Cardiac fibroblast (primary cell): ENCODE measurements at regions not wholly inside any gene's neighbourhood (a gene's known extent, or its start where the extent isn't known, plus 50 kb on each side); places are given as distances from the start of the nearest gene placed in this dataset.
A peak's percentile ranks its signal among the peaks of the same experiment; 100 is the strongest.
"Not testable (repeated sequence)": the region's sequence is repeated elsewhere in the genome, so short reads cannot be mapped to it uniquely, and the experiment has no call there.

Experiments
- DNase-seq, 2 donors: peaks; one replicate each; pipeline versions ENCODE4 v3.0.0 to v3.0.0-alpha.2; 2010; ENCODE audit warnings: low read depth in 2 of 2
- H3K4me3 ChIP-seq, 2 donors: replicated peaks in 1 of 2; 1 replicate in 1 of 2; 2 replicates in 1 of 2; pipeline ENCODE4 v1.5.1; 2011; ENCODE audit warnings: low read depth in 2 of 2, low read length in 2 of 2, mild to moderate bottlenecking in 2 of 2, moderate library complexity in 1 of 2
- CTCF ChIP-seq: IDR thresholded peaks from one replicate; pipeline ENCODE4 v1.5.1; 2011; ENCODE audit warnings: low read depth, mild to moderate bottlenecking, low read length, inconsistent platforms

GRCh38 chr5:68028131-68028727, 187.3 kb upstream of the PIK3R1 start:
- H3K4me3 ChIP-seq, result no peak overlapping the region
- DNase-seq, result peak in 1 of 2 donors; percentile 16
- no peak for TF ChIP-seq CTCF

DNA sequence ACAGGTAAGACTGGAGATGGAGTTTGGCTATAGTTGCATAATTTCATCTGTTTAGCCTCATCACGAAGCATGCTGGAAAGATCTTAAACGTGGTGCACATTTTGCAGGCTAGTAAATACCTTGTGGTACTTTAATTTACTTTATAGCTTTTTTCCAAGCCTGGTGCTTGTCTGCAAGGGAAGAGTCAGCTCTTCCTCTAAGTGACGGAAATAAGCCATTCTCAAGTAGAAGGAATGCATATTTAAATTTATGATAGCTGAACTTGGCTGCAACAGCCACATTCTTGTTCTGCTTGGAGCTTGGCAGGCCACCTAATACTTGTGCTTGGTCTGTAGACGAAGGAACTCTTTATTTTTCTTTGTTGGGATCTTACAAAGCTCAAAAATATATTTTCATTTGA, 188.0 kb upstream of the PIK3R1 start:
- peak; percentile 56 to 87 for DNase-seq
- no peak for TF ChIP-seq CTCF

DNA sequence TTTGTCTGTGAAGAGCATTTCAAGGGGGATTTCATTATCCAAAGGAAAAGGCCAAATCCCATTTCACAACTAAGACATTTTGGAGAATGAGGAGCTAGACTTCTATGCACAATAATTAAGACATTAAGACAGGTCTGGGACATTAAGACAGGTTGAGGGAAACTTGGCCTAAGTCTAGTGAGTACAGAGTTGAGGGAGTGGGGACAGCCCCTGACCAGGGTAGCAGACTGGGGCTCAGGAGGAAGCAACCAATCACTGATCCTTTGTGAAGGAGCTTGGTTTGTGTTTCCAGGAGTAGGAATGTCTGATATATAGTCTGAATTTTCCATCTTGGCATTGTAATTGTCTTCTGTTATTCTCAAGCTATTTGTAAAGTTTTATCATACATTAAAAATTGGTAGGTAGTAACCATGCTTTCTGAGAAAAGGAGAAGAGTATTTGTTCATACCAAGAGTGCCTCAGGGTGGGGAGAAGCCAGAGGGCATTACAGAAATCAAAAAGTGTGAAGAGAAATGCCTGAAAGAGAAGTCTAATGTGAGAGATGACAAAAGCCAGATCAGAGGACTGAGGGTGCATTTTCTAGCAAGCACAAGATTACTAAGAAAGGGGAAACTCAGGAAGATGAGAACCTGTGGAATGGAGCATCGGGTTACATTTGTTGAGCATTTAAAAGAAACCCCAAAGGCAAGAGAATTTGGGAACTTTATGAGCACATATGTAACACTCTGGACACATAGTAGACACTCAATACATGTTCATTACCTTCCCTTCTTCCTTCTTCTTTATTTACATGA, 189.3 kb upstream of the PIK3R1 start:
- no peak for DNase-seq

More for the DNA sequence above, 188.0 kb upstream of the PIK3R1 start:
- H3K4me3 ChIP-seq, result no peak overlapping the region

DNA sequence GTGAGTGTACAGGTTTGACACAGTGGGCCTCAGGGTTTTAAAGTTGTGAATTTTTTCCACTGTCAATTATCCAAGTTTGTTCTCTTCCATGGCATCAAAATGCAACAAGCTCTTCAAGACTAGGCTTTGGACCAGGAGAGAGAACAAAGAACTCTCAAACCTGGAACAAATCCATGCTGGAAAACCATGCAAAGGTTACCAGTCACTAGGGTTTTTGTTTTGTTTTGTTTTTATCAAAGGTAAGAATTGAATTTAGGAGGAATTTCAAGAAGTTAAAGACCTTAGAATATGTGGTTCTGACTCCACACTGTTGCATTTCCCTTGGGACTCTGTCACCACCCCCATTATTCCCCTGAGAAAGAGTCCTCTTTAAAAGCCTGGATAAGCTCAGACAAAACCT, 191.1 kb upstream of the PIK3R1 start:
- H3K4me3 ChIP-seq, result no peak overlapping the region
- DNase-seq, result no peak
- TF ChIP-seq CTCF, result no peak

More for the DNA sequence above, 189.3 kb upstream of the PIK3R1 start:
- no peak for TF ChIP-seq CTCF
- no peak overlapping the region for H3K4me3 ChIP-seq

DNA sequence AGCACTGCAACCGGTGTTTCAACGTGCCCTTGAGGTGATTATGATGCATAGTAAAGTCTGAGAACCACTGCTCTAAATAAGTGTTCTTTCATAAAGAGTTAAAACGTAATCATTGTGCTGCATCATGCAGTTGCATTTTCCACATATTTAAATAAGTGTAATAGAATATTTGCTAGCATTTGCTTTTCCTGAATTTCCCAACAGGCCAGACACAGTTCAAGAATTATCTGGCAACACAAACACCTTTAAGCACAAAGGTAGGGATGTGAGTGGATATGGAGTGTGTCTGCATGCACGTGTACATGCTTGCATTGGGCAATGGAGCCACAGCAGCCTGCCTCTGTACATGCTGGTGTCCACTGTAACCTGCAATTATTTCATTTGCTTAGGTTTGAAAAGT, 193.6 kb upstream of the PIK3R1 start:
- DNase-seq, result no peak
- no peak overlapping the region for H3K4me3 ChIP-seq
- TF ChIP-seq CTCF, result no peak

DNA sequence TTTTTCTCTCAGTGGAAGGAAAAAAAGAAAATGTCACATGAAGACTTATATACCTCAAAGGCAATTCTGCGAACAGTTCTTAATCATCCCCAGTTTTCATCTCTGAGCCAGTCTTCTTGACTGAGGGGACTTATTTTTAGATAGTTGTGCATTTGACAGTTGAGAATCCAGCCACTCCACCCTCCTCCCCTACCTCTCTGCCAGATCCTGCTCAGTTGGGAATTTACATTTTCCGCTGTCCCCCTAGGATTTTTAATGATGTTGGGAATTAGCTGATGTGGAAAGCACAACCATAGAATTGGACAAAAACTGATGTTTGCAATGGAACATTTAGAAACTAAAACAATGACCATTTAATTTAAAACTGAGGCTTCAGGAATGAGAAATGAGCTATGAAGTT, 194.3 kb upstream of the PIK3R1 start:
- DNase-seq, result no peak

GRCh38 chr5:68020461-68020969, 195.0 kb upstream of the PIK3R1 start:
- not testable (repeated sequence) for H3K4me3 ChIP-seq, DNase-seq

More for the DNA sequence above, 194.3 kb upstream of the PIK3R1 start:
- no peak overlapping the region for H3K4me3 ChIP-seq
- TF ChIP-seq CTCF, result no peak
